22Rv1 (cell line): ENCODE measurements at regions not wholly inside any gene's neighbourhood (a gene's known extent, or its start where the extent isn't known, plus 50 kb on each side); places are given as distances from the start of the nearest gene placed in this dataset.

ENCODE experiments used
- H3K27ac ChIP-seq: fragments of 450-650 bp; 2 replicates; pipeline ENCODE4 v1.5.1; 2017
- CTCF ChIP-seq: fragments of 450-650 bp; IDR thresholded peaks from 2 replicates; pipeline ENCODE4 v1.5.1; 2017; ENCODE audit warnings: mild to moderate bottlenecking
- ZFX ChIP-seq: fragments of 450-650 bp; IDR thresholded peaks from 2 replicates; pipeline ENCODE4 v1.6.1; 2017; ENCODE audit warnings: antibody characterized with exemption, borderline replicate concordance

- TF ChIP-seq CTCF (no peak), ZFX (no peak)
- H3K27ac ChIP-seq, result no peak overlapping the region
Observed at GRCh38 chr2:181290182-181290581, 167.0 kb upstream of the ITGA4 start.

DNA sequence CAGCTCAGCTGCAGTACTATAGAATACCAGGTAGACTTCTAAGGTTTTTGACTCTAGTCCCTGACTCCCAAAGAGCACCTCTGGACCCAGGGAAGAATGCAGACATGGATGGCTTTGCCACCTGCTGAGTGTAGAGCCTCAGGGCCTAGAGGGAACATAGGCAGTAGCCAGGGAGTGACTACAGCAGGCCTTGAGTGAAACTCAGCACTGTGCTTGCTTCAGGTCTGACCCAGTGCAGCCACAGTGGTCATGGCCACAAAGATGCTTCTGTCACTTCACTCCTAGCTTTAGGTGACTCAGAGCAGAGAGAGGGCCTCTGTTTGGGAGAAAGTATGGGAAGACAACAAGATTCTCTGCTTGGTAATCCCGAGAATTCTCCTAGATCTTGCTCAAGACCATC, 162.2 kb upstream of the ITGA4 start:
- TF ChIP-seq CTCF (no peak), ZFX (no peak)
- H3K27ac ChIP-seq, result no peak overlapping the region

DNA sequence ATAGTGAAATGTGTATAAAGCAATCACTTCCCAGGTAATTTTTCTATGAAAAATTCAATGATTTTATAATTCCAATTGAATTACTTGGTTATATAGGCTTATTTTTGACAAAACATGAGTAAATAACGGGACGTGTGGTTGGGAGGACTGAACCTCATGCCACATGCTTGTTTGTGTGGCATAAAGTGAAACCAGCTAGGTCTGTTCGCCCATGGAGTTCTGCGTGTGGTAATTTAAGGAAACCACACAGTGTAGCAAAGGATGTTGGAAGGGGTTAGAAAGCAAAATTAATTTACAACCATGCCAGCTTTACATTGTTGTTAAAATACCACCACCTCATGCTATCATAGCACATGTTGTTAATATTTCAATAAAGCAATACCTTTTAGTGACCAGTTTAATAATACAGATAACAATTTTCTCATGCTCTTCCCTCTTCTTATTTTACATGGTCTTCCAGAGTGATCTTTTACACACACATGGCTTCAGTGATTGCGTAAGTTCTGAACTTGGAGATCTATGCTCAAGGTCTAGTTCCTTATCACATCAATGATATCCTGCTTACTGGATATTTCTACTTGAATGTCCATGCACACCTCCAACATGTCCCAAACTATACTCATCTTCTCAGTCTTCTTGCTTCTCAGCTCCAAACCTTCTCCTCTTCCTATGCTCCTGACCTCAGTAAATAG, 156.4 kb upstream of the ITGA4 start:
- H3K27ac ChIP-seq, result no peak overlapping the region
- TF ChIP-seq ZFX, result no peak
- no peak for TF ChIP-seq CTCF

DNA sequence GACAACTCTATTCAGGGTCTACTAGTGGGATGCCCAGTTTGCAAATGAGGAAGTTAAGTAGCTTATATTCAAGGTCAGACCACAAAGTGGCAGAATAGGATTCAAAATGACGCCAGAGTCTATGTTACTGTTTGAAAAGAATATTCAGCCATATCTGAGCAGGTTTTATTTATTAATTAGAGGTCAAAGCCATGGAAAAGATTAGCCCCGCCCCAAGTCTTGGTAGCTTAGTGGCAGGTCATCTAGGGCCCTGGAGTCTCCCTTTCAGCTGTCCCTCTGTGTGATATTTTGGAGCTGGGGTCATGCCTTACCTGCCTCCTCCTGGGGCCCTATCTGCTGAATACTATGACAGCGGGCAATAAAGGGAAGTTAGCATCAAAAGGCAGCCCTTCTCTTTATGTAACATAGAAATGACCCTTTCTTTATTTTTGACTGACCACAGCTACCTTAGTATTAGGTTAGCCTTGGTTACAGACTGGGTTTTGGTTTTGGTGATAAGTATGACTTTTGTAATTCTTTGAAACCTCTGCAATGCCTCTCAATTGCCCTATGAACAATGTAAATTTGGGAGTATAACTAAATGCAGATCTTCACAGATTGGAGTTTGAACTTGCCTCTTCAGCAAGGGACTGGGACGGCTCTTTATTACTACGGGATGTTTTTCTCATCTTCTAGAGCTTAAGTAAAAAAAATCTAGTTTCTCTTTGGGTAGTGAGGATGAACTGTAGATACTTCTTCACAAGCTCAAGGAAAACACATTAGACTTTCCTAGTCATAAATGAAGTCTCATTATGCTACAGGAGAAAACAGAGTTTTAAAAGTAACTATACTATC, 153.0 kb upstream of the ITGA4 start:
- no peak overlapping the region for H3K27ac ChIP-seq
- TF ChIP-seq ZFX (no peak), CTCF (no peak)

- no peak for TF ChIP-seq CTCF
- TF ChIP-seq ZFX, result no peak
- H3K27ac ChIP-seq, result no peak overlapping the region
Observed at GRCh38 chr2:181305301-181306123, 151.7 kb upstream of the ITGA4 start.

GRCh38 chr2:181306785-181307184, 150.4 kb upstream of the ITGA4 start:
- no peak for TF ChIP-seq ZFX
- no peak for TF ChIP-seq CTCF

More at GRCh38 chr2:181306785-181307184, 150.4 kb upstream of the ITGA4 start:
- H3K27ac ChIP-seq, result no peak overlapping the region
